Left lung (tissue), 4 donors: ENCODE measurements at regions not wholly inside any gene's neighbourhood (a gene's known extent, or its start where the extent isn't known, plus 50 kb on each side); places are given as distances from the start of the nearest gene placed in this dataset.

Experiments used
- ATAC-seq: fragments of 200-7000 bp; cut with Tn5 transposase; one replicate; pipeline ENCODE4 v1.9.1; 2020; ENCODE audit warnings: moderate library complexity
- DNase-seq, 4 donors: peaks; one replicate each; pipeline ENCODE4 v3.0.0-alpha.2; 2013 to 2020
- H3K27ac ChIP-seq, 2 donors: fragments of 200-600 bp; sonication (generic) in 1 of 2; one replicate each; pipeline versions ENCODE4 v1.5.0 to v1.8.0; 2020 to 2021
- H3K27me3 ChIP-seq, 2 donors: fragments of 200-600 bp; sonication (generic) in 1 of 2; one replicate each; pipeline versions ENCODE4 v1.5.0 to v1.8.0; 2020 to 2021
- H3K36me3 ChIP-seq, 2 donors: fragments of 200-600 bp; sonication (generic) in 1 of 2; one replicate each; pipeline versions ENCODE4 v1.5.0 to v1.8.0; 2020 to 2021
- H3K4me1 ChIP-seq, 2 donors: fragments of 200-600 bp; one replicate each; pipeline ENCODE4 v1.8.0; 2021
- H3K4me3 ChIP-seq, 2 donors: fragments of 200-600 bp; sonication (generic) in 1 of 2; one replicate each; pipeline versions ENCODE4 v1.5.0 to v1.8.0; 2020 to 2021; ENCODE audit warnings: mild to moderate bottlenecking in 1 of 2
- H3K9me3 ChIP-seq, 2 donors: fragments of 200-600 bp; sonication (generic) in 1 of 2; one replicate each; pipeline versions ENCODE4 v1.5.0 to v1.8.0; 2020 to 2021
- intact Hi-C, 2 donors: fragments of 100-400 bp; cut with DNase I; formaldehyde crosslinking; loops; one replicate each; pipeline versions ENCODE4 v1.11.2 to v1.14.2; 2022
- TF ChIP-seq, protein P1 (sequence below), 2 donors: fragments of 200-600 bp; sonication (generic) in 1 of 2; IDR thresholded peaks; one replicate each; pipeline versions ENCODE4 v1.5.0 to v1.8.0; 2021; ENCODE audit warnings: antibody characterized with exemption in 2 of 2
- donor health status: DM: no; HTN: yes; CAD: no.
- donor health status: DM: no; HTN: no; CAD: no.

DNA sequence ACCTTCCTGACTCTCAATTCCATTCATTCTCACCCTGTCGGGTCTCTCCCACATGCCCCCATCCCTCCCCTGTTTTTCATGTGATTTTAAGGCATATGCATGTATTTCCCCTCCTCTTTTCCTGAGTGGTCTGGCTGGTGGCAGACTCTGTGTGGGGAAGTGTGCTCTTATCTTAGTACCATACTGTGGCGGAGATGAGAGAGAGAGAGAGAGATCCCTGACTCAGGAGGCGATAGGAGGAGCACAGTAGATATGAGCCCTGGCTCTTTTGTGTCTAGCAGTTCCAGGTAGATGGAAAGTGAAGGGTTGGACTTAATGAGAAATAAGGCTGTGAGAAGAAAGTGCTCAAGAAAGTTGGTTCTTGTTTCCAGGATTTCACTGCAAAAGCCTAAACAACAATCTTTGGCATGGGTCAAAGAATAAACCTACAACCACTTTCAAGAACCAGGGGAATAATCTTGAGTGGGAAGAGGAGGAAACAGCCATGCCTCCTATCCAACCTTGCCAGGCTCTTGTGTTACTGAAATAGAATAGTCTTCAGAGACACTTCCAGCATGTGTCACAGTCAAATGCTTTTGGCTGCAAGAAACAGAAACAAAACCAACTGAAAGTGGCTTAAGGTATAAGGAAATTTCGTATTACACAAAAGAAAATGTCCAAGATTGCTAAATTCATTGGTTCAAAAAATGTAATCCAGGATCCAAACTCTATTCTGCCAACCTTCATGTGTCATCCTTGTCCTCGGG lies 123.8 kb upstream of the MYLIP start:
- Histone ChIP-seq H3K4me1 (no peaks in the 10 kb centered on the region), H3K27me3 (no peaks in the 10 kb centered on the region), H3K27ac (no peak overlapping the region), H3K9me3 (no peaks in the 10 kb centered on the region), H3K4me3 (no peak overlapping the region), H3K36me3 (no peaks in the 10 kb centered on the region)
- no peak for ATAC-seq
- TF ChIP-seq, protein P1, sequence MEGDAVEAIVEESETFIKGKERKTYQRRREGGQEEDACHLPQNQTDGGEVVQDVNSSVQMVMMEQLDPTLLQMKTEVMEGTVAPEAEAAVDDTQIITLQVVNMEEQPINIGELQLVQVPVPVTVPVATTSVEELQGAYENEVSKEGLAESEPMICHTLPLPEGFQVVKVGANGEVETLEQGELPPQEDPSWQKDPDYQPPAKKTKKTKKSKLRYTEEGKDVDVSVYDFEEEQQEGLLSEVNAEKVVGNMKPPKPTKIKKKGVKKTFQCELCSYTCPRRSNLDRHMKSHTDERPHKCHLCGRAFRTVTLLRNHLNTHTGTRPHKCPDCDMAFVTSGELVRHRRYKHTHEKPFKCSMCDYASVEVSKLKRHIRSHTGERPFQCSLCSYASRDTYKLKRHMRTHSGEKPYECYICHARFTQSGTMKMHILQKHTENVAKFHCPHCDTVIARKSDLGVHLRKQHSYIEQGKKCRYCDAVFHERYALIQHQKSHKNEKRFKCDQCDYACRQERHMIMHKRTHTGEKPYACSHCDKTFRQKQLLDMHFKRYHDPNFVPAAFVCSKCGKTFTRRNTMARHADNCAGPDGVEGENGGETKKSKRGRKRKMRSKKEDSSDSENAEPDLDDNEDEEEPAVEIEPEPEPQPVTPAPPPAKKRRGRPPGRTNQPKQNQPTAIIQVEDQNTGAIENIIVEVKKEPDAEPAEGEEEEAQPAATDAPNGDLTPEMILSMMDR (IDR thresholded peaks at IDR 0.05) = no peak
- no peak for DNase-seq
- intact Hi-C loops = no loop called here

DNA sequence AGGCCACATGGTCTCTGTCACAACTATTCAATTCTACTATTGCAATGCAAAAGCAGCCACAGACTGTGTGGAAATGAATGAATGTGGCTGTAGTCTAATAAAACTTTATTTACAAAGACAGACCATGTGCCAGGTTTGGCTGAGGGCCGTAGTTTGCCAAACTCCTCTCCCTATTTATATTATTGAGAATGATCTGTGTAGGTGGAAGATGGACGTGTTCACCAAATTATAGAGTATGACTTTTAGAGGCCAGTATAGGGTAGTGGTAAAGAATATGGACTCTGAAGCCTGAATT lies 125.7 kb upstream of the MYLIP start:
- TF ChIP-seq, protein P1 (IDR thresholded peaks at IDR 0.05) = no peak
- DNase-seq = no peak
- intact Hi-C loops = no loop called here

GRCh38 chr6:16002332-16003196 lies 126.3 kb upstream of the MYLIP start:
- ATAC-seq (no peak), DNase-seq (no peak)
- Histone ChIP-seq H3K27ac (no peak overlapping the region), H3K36me3 (no peaks in the 10 kb centered on the region), H3K4me3 (no peak overlapping the region), H3K4me1 (peaks cover 0 to 6% of the 10 kb centered on the region in 2 donors), H3K27me3 (no peaks in the 10 kb centered on the region), H3K9me3 (no peaks in the 10 kb centered on the region)
- intact Hi-C loops = no loop called here
- TF ChIP-seq, protein P1 (IDR thresholded peaks at IDR 0.05) = no peak

More for the DNA sequence above, 125.7 kb upstream of the MYLIP start:
- peaks cover 0 to under 1% of the 10 kb centered on the region in 2 donors for H3K4me1 ChIP-seq
- no peaks in the 10 kb centered on the region for H3K27me3 ChIP-seq
- H3K27ac ChIP-seq = no peak overlapping the region
- H3K9me3 ChIP-seq = no peaks in the 10 kb centered on the region
- H3K4me3 ChIP-seq = no peak overlapping the region
- no peaks in the 10 kb centered on the region for H3K36me3 ChIP-seq
- ATAC-seq = no peak

- intact Hi-C loops = no loop called here
- ATAC-seq (no peak), DNase-seq (no peak)
- Histone ChIP-seq H3K4me3 (no peak overlapping the region), H3K4me1 (peaks cover 0 to 9% of the 10 kb centered on the region in 2 donors), H3K27me3 (no peaks in the 10 kb centered on the region), H3K27ac (no peak overlapping the region), H3K36me3 (no peaks in the 10 kb centered on the region), H3K9me3 (no peaks in the 10 kb centered on the region)
- TF ChIP-seq, protein P1 (IDR thresholded peaks at IDR 0.05) = no peak
These were observed 127.7 kb upstream of the MYLIP start for GRCh38 chr6:16001158-16001557.

DNA sequence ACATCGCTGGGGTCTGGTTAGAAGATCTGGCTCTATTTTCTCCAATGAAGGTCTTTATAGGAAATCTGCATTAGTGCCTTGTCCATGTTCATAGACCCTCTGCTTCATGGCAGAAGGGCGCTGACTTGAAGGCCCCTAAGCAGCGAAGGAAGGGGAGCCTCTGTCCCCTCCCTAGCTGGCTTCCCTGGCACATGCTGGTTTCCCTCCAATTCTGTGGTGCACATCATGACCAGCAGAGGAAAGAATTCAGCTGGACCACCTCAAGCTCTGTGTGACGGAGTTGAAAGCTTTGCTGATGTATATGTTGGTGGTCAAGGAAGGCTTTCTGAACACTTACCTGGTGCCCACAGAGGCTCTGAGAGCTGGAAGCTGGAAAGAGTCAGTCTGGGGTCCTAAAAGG lies 129.7 kb upstream of the MYLIP start:
- Histone ChIP-seq H3K36me3 (no peaks in the 10 kb centered on the region), H3K27ac (no peak overlapping the region), H3K4me1 (peaks cover 0 to 9% of the 10 kb centered on the region in 2 donors), H3K9me3 (no peaks in the 10 kb centered on the region), H3K4me3 (no peak overlapping the region), H3K27me3 (no peaks in the 10 kb centered on the region)
- no peak for DNase-seq
- intact Hi-C loops = no loop called here
- no peak for ATAC-seq
- TF ChIP-seq, protein P1 (IDR thresholded peaks at IDR 0.05) = no peak
